Calu3 (cell line): ENCODE measurements at regions not wholly inside any gene's neighbourhood (a gene's known extent, or its start where the extent isn't known, plus 50 kb on each side); places are given as distances from the start of the nearest gene placed in this dataset.

Source experiments
- BruUV-seq: library from RNA; stranded (reverse); fragments of 400-500 nt; replicated peaks from 2 replicates; lab custom pipeline; 2021; lab: Mats Ljungman, UMichigan
- CTCF ChIA-PET: fragments of 300-600 bp; sonication (Branson Sonifier 250); formaldehyde crosslinking; loops from one replicate; lab custom pipeline; 2022; ENCODE audit warnings: antibody characterized with exemption; lab: Charles Lee
- DNase-seq: peaks from one replicate; pipeline ENCODE4 v3.0.0; 2022
- H3K27ac Mint-ChIP-seq: one replicate; pipeline ENCODE4 v1.8.0; 2022; ENCODE audit warnings: mixed read lengths; ENCODE audit not compliant: unreplicated experiment
- H3K27me3 Mint-ChIP-seq: one replicate; pipeline ENCODE4 v1.8.0; 2022; ENCODE audit warnings: mixed read lengths; ENCODE audit not compliant: unreplicated experiment
- H3K36me3 Mint-ChIP-seq: one replicate; pipeline ENCODE4 v1.8.0; 2022; ENCODE audit warnings: mild to moderate bottlenecking, moderate library complexity, mixed read lengths; ENCODE audit not compliant: insufficient read depth, unreplicated experiment
- H3K4me1 Mint-ChIP-seq: one replicate; pipeline ENCODE4 v1.8.0; 2022; ENCODE audit warnings: mild to moderate bottlenecking, low read depth, mixed read lengths; ENCODE audit not compliant: unreplicated experiment
- H3K4me3 Mint-ChIP-seq: one replicate; pipeline ENCODE4 v1.8.0; 2022; ENCODE audit warnings: mild to moderate bottlenecking, low read depth, moderate library complexity, mixed read lengths; ENCODE audit not compliant: unreplicated experiment
- H3K9me3 Mint-ChIP-seq: one replicate; pipeline ENCODE4 v1.8.0; 2022; ENCODE audit warnings: low read depth, mixed read lengths; ENCODE audit not compliant: unreplicated experiment
- intact Hi-C: fragments of 100-400 bp; cut with micrococcal nuclease; formaldehyde crosslinking; loops from one replicate; pipeline ENCODE4 v1.10.0; 2022; ENCODE audit not compliant: unreplicated experiment
- TF ChIP-seq, protein P1 (sequence below): fragments of 200-600 bp; IDR thresholded peaks from one replicate; pipeline ENCODE4 v1.8.0; 2022; ENCODE audit warnings: antibody characterized with exemption; ENCODE audit not compliant: unreplicated experiment

DNA sequence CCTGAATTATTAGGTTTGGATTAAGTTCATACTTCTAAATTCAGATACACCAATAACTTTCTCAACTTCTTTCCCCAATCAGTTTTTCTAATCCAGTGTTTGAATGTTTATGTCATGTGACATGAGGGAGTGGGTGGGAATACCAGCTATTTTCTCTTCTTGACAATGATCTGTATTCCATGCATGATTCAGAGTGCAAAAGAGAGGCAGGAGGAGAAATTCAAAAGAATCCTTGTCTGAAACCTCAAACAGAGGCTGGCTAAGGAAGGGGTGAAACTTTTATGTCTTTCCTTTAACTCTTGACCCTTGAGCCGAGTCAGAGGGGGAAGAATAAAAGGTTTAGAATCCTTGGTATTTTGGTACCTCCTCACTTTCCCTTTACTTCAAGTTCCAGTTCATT, 544.7 kb downstream of the SPRY1 start:
- H3K27ac Mint-ChIP-seq: no peak overlapping the region

DNA sequence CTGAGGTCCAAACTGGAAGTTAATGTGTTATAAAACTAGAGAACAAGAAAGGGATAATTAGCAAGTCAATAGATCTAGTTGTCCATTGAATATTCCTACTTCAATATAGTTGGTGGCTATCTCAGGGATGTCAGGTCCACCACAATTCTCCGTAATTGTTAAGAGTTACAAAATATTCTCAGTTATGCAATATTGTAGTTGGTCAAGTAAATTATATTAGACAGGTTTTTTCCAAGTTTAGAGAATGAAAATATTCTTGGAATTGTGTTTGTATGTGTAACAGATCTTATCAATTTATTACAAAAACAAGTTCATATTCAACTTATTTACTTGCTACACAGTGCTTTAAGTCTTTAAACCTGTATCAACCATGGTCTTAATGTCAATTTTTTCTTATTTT, 547.4 kb downstream of the SPRY1 start:
- no peak for DNase-seq
- H3K4me1 Mint-ChIP-seq: no peaks in the 10 kb centered on the region
- no peaks in the 10 kb centered on the region for H3K27me3 Mint-ChIP-seq
- no peak overlapping the region for H3K27ac Mint-ChIP-seq
- TF ChIP-seq, protein P1, sequence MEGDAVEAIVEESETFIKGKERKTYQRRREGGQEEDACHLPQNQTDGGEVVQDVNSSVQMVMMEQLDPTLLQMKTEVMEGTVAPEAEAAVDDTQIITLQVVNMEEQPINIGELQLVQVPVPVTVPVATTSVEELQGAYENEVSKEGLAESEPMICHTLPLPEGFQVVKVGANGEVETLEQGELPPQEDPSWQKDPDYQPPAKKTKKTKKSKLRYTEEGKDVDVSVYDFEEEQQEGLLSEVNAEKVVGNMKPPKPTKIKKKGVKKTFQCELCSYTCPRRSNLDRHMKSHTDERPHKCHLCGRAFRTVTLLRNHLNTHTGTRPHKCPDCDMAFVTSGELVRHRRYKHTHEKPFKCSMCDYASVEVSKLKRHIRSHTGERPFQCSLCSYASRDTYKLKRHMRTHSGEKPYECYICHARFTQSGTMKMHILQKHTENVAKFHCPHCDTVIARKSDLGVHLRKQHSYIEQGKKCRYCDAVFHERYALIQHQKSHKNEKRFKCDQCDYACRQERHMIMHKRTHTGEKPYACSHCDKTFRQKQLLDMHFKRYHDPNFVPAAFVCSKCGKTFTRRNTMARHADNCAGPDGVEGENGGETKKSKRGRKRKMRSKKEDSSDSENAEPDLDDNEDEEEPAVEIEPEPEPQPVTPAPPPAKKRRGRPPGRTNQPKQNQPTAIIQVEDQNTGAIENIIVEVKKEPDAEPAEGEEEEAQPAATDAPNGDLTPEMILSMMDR: no peak
- intact Hi-C loops: no loop called here
- H3K36me3 Mint-ChIP-seq: no peaks in the 10 kb centered on the region
- CTCF ChIA-PET: no interaction called here
- no peaks in the 10 kb centered on the region for H3K9me3 Mint-ChIP-seq
- H3K4me3 Mint-ChIP-seq: no peak overlapping the region
- no TSS peak for BruUV-seq

More for the DNA sequence above, 544.7 kb downstream of the SPRY1 start:
- TF ChIP-seq, protein P1: no peak
- H3K4me3 Mint-ChIP-seq: no peak overlapping the region
- intact Hi-C loops: no loop called here
- CTCF ChIA-PET: no interaction called here
- no TSS peak for BruUV-seq
- no peaks in the 10 kb centered on the region for H3K36me3 Mint-ChIP-seq
- no peak for DNase-seq
- H3K4me1 Mint-ChIP-seq: peaks cover 6% of the 10 kb centered on the region
- H3K9me3 Mint-ChIP-seq: no peaks in the 10 kb centered on the region
- H3K27me3 Mint-ChIP-seq: no peaks in the 10 kb centered on the region

GRCh38 chr4:123945301-123945700, 548.7 kb downstream of the SPRY1 start:
- no TSS peak for BruUV-seq
- CTCF ChIA-PET: no interaction called here
- TF ChIP-seq, protein P1: no peak

DNA sequence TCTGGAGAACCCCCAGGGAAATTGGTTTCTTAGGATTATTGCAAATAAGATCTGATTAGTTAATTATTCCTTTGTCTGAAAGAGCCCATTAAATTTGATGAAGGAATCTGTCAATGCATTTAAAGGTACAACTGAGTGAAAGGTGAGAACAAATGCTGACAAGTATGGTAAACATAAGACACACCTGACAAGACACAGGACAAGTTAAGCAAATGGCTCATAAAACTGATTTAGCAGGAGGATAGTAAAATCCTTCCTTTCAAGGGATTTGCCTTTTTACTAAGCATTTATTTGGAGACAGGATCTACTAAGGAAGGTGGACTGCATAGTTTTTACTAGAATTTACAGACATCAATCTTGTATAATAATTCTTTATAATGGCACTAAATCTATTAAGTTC, 553.9 kb downstream of the SPRY1 start:
- intact Hi-C loops: no loop called here
- no peaks in the 10 kb centered on the region for H3K4me1 Mint-ChIP-seq
- TF ChIP-seq, protein P1: no peak
- CTCF ChIA-PET: no interaction called here
- H3K27me3 Mint-ChIP-seq: no peaks in the 10 kb centered on the region
- no peak overlapping the region for H3K27ac Mint-ChIP-seq
- no peaks in the 10 kb centered on the region for H3K36me3 Mint-ChIP-seq
- no peaks in the 10 kb centered on the region for H3K9me3 Mint-ChIP-seq
- DNase-seq: no peak
- no peak overlapping the region for H3K4me3 Mint-ChIP-seq
- BruUV-seq: no TSS peak

More at GRCh38 chr4:123945301-123945700, 548.7 kb downstream of the SPRY1 start:
- H3K36me3 Mint-ChIP-seq: no peaks in the 10 kb centered on the region
- no peaks in the 10 kb centered on the region for H3K27me3 Mint-ChIP-seq
- H3K27ac Mint-ChIP-seq: no peak overlapping the region
- no peaks in the 10 kb centered on the region for H3K9me3 Mint-ChIP-seq
- intact Hi-C loops: no loop called here
- H3K4me1 Mint-ChIP-seq: no peaks in the 10 kb centered on the region
- no peak overlapping the region for H3K4me3 Mint-ChIP-seq
- no peak for DNase-seq
